Activated B cell treated with CpG ODN at 0.5 μM for 24 hours (primary cell): ENCODE measurements at regions not wholly inside any gene's neighbourhood (a gene's known extent, or its start where the extent isn't known, plus 50 kb on each side); places are given as distances from the start of the nearest gene placed in this dataset.

Source experiments
- ATAC-seq: fragments of 200-7000 bp; cut with Tn5 transposase; one replicate; pipeline ENCODE4 v1.10.0; 2021; ENCODE audit warnings: low read depth, mild to moderate bottlenecking, moderate library complexity
- CTCF ChIA-PET: fragments of 350-600 bp; sonication (Branson Sonifier 250); formaldehyde crosslinking; loops from one replicate; lab custom pipeline; 2021; ENCODE audit warnings: antibody characterized with exemption; lab: Charles Lee
- POLR2A ChIA-PET: fragments of 350-600 bp; sonication (Branson Sonifier 250); formaldehyde crosslinking; loops from one replicate; lab custom pipeline; 2021; ENCODE audit warnings: antibody characterized with exemption; lab: Charles Lee
- DNase-seq: peaks from one replicate; pipeline ENCODE4 v3.0.0; 2022
- H3K27ac Mint-ChIP-seq: one replicate; pipeline ENCODE4 v1.8.0; 2020; ENCODE audit warnings: mixed read lengths
- H3K27me3 Mint-ChIP-seq: one replicate; pipeline ENCODE4 v1.8.0; 2021; ENCODE audit warnings: mixed read lengths
- H3K36me3 Mint-ChIP-seq: one replicate; pipeline ENCODE4 v1.8.0; 2021; ENCODE audit warnings: low read depth, mixed read lengths
- H3K4me1 Mint-ChIP-seq: one replicate; pipeline ENCODE4 v1.8.0; 2021; ENCODE audit warnings: mixed read lengths
- H3K4me3 Mint-ChIP-seq: one replicate; pipeline ENCODE4 v1.8.0; 2020; ENCODE audit warnings: mild to moderate bottlenecking, mixed read lengths
- H3K9me3 Mint-ChIP-seq: one replicate; pipeline ENCODE4 v1.8.0; 2020; ENCODE audit warnings: mixed read lengths
- CTCF ChIP-seq: fragments of 200-600 bp; IDR thresholded peaks from one replicate; pipeline ENCODE4 v1.8.0; 2022; ENCODE audit warnings: antibody characterized with exemption, mild to moderate bottlenecking
- intact Hi-C: fragments of 100-400 bp; cut with micrococcal nuclease; formaldehyde crosslinking; loops from one replicate; pipeline ENCODE4 v1.15.1; 2024

- Mint-ChIP-seq H3K27ac (no peak overlapping the region), H3K27me3 (no peaks in the 10 kb centered on the region), H3K36me3 (no peaks in the 10 kb centered on the region), H3K4me3 (no peak overlapping the region), H3K4me1 (no peaks in the 10 kb centered on the region), H3K9me3 (no peaks in the 10 kb centered on the region)
- DNase-seq (no peak), ATAC-seq (no peak)
- ChIA-PET POLR2A (no interaction called here), CTCF (no interaction called here)
- intact Hi-C loops, result no loop called here
- TF ChIP-seq CTCF, result no peak
These were observed 82.3 kb downstream of the CD24 start for GRCh38 chr6:106892186-106892585.

GRCh38 chr6:106890447-106890846 lies 84.1 kb downstream of the CD24 start:
- H3K4me1 Mint-ChIP-seq, result no peaks in the 10 kb centered on the region
- H3K36me3 Mint-ChIP-seq, result no peaks in the 10 kb centered on the region
- ChIA-PET POLR2A (no interaction called here), CTCF (no interaction called here)
- no peak overlapping the region for H3K27ac Mint-ChIP-seq
- DNase-seq, result no peak
- TF ChIP-seq CTCF, result no peak
- intact Hi-C loops, result no loop called here
- ATAC-seq, result no peak
- H3K9me3 Mint-ChIP-seq, result no peaks in the 10 kb centered on the region
- no peak overlapping the region for H3K4me3 Mint-ChIP-seq
- H3K27me3 Mint-ChIP-seq, result no peaks in the 10 kb centered on the region

GRCh38 chr6:106889692-106890091 lies 84.8 kb downstream of the CD24 start:
- TF ChIP-seq CTCF, result no peak
- H3K27me3 Mint-ChIP-seq, result no peaks in the 10 kb centered on the region
- ChIA-PET POLR2A (no interaction called here), CTCF (no interaction called here)
- H3K27ac Mint-ChIP-seq, result no peak overlapping the region
- H3K4me1 Mint-ChIP-seq, result no peaks in the 10 kb centered on the region
- intact Hi-C loops, result no loop called here
- H3K4me3 Mint-ChIP-seq, result no peak overlapping the region
- ATAC-seq, result no peak
- H3K9me3 Mint-ChIP-seq, result no peaks in the 10 kb centered on the region
- DNase-seq, result no peak
- H3K36me3 Mint-ChIP-seq, result no peaks in the 10 kb centered on the region

- POLR2A ChIA-PET, result no interaction called here
- no peak for ATAC-seq
- intact Hi-C loops, result no loop called here
These were observed 87.4 kb downstream of the CD24 start for GRCh38 chr6:106886922-106887797.

More at GRCh38 chr6:106886922-106887797, 87.4 kb downstream of the CD24 start:
- DNase-seq, result no peak
- no peaks in the 10 kb centered on the region for H3K9me3 Mint-ChIP-seq
- no peaks in the 10 kb centered on the region for H3K36me3 Mint-ChIP-seq
- no peak for TF ChIP-seq CTCF
- no peaks in the 10 kb centered on the region for H3K27me3 Mint-ChIP-seq
- CTCF ChIA-PET, result no interaction called here
- no peak overlapping the region for H3K27ac Mint-ChIP-seq
- H3K4me3 Mint-ChIP-seq, result no peak overlapping the region
- no peaks in the 10 kb centered on the region for H3K4me1 Mint-ChIP-seq
